HuH-7.5 (cell line): ENCODE measurements at regions not wholly inside any gene's neighbourhood (a gene's known extent, or its start where the extent isn't known, plus 50 kb on each side); places are given as distances from the start of the nearest gene placed in this dataset.

Experiments used
- DNase-seq: peaks from one replicate; pipeline ENCODE4 v3.0.0; 2011; ENCODE audit warnings: low spot score

GRCh38 chr20:43803276-43803675 is 76.5 kb upstream of the GTSF1L start:
- no peak for DNase-seq

- DNase-seq: no peak
Measured at GRCh38 chr20:43800186-43800585, 73.4 kb upstream of the GTSF1L start.

- DNase-seq: no peak
Measured at GRCh38 chr20:43799741-43800140, 72.9 kb upstream of the GTSF1L start.

- DNase-seq: no peak
Measured at GRCh38 chr20:43799150-43799711, 72.4 kb upstream of the GTSF1L start.

- DNase-seq: no peak
Measured at GRCh38 chr20:43798291-43799149, 71.7 kb upstream of the GTSF1L start.

GRCh38 chr20:43794326-43794725 is 67.5 kb upstream of the GTSF1L start:
- no peak for DNase-seq

GRCh38 chr20:43789593-43789992 is 62.8 kb upstream of the GTSF1L start:
- no peak for DNase-seq

GRCh38 chr20:43787937-43788336 is 61.1 kb upstream of the GTSF1L start:
- no peak for DNase-seq

- DNase-seq: no peak
Measured at GRCh38 chr20:43786885-43787284, 60.1 kb upstream of the GTSF1L start.

GRCh38 chr20:43781215-43781614 is 54.4 kb upstream of the GTSF1L start:
- no peak for DNase-seq

GRCh38 chr20:43778375-43778774 is 51.6 kb upstream of the GTSF1L start:
- no peak for DNase-seq

GRCh38 chr20:43776691-43777090 is 49.9 kb upstream of the GTSF1L start:
- DNase-seq: no peak
